Stomach smooth muscle (tissue), 2 donors: ENCODE measurements at regions not wholly inside any gene's neighbourhood (a gene's known extent, or its start where the extent isn't known, plus 50 kb on each side); places are given as distances from the start of the nearest gene placed in this dataset.

Source experiments
- H3K27ac ChIP-seq: one replicate; pipeline ENCODE4 v1.7.0; 2013; ENCODE audit warnings: mild to moderate bottlenecking, low read length, inconsistent platforms
- H3K27me3 ChIP-seq, 2 donors: one replicate each; pipeline ENCODE4 v1.7.0; 2013; ENCODE audit warnings: low read length in 2 of 2; ENCODE audit not compliant: insufficient read depth in 2 of 2, control insufficient read depth in 1 of 2
- H3K36me3 ChIP-seq, 2 donors: one replicate each; pipeline ENCODE4 v1.7.0; 2013; ENCODE audit warnings: low read length in 2 of 2; ENCODE audit not compliant: control insufficient read depth in 2 of 2, insufficient read depth in 2 of 2
- H3K4me1 ChIP-seq: one replicate; pipeline ENCODE4 v1.7.0; 2013; ENCODE audit warnings: low read length; ENCODE audit not compliant: control insufficient read depth, insufficient read depth
- H3K4me3 ChIP-seq, 2 donors: one replicate each; pipeline ENCODE4 v1.7.0; 2013; ENCODE audit warnings: low read length in 2 of 2
- H3K9ac ChIP-seq, 2 donors: one replicate each; pipeline ENCODE4 v1.7.0; 2013; ENCODE audit warnings: low read length in 2 of 2, mild to moderate bottlenecking in 1 of 2
- H3K9me3 ChIP-seq, 2 donors: one replicate each; pipeline ENCODE4 v1.7.0; 2013; ENCODE audit warnings: low read length in 2 of 2; ENCODE audit not compliant: control insufficient read depth in 2 of 2
- donor health status: healthy.
- donor health status: Pancreatic carcinoma.

DNA sequence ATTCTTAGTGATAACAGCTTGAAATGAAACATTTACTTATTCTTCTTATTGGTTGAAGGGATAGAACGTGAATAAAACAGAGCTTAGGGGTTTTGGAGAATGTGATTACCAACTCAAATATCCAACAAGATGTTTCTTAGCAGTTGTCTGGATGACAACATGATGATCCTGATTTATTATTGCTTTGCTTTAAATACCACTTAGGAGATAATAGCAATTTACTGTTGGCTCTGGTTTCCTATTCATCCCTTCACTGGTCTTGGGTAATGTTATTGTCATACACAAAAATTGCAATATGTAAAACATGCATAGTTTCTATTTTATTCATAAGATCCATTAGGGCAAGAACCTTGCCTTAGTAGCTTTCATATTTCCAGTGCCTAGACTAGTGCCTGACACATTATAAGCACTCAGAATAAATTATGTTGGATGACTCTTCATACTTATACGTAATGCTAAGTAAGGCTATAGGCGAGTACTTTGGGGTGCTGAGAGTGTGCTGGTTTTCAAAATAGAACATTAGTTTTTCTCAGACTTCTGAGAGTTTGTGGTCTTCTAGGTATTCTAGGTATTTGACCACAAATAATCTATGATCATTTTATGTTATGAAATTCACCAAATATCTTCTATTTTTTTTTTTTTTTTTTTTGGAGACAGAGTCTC, 58.6 kb upstream of the PGRMC2 start:
- H3K36me3 ChIP-seq, result no peaks in the 10 kb centered on the region
- no peaks in the 10 kb centered on the region for H3K27me3 ChIP-seq
- no peak overlapping the region for H3K27ac ChIP-seq
- H3K4me3 ChIP-seq, result no peak overlapping the region
- no peaks in the 10 kb centered on the region for H3K4me1 ChIP-seq
- H3K9ac ChIP-seq, result no peak overlapping the region
- no peaks in the 10 kb centered on the region for H3K9me3 ChIP-seq

DNA sequence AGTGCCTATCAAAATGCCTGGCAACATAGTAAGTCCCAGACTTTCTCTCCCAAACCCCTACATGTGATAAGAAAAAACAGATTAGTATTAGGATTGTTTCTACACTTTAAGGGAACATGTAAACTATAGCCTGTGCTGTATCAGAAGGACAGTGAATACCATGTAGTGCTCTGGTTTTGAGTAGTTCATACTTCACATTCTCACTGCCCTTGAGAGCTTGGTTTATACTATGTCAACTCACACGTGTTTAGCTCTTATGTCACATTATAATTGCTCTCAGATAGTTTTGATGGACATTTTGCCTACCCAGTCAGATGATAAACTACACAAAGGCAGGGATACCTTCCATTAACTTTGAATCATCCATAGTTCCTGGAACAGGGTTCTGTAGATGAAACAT, 58.0 kb upstream of the PGRMC2 start:
- Histone ChIP-seq H3K36me3 (no peaks in the 10 kb centered on the region), H3K27ac (no peak overlapping the region), H3K4me1 (no peaks in the 10 kb centered on the region), H3K9ac (no peak overlapping the region), H3K4me3 (no peak overlapping the region), H3K27me3 (no peaks in the 10 kb centered on the region), H3K9me3 (no peaks in the 10 kb centered on the region)

DNA sequence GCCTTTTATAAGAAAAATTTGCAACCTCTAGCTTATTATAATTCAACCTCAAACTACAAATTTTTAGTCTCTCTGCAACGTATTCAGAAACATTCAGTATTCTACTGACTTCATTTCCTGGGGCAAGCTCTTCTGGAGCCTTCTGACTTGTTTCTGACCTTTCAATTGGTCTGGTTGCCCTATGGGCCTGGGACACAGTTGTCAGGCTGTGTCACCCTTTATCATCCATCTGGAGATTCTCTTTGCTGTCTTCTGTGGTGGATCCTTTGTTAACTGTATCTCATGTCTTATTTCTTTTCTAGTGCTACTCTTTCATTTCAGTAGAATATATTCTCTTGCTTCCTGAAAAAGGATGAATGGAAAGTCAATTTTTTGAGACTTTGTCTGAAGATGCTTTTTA, 55.1 kb upstream of the PGRMC2 start:
- no peak overlapping the region for H3K9ac ChIP-seq

DNA sequence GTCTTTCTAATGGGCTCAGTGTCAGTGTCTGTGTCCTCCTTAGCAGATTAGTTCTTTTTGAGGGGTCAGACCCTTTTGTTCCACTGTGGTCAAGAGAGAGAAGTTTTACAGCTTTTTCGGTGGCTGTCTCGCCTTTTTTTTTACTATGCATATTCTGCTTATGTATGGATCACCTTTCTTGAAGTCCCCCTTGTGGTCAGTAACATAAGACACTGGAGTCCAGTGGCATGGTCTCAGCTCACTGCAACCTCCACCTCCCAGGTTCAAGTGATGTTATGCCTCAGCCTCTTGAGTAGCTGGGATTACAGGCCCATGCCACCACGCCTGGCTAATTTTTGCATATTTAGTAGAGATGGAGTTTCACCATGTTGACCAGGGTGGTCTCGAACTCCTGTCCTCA, 54.0 kb upstream of the PGRMC2 start:
- no peak overlapping the region for H3K4me3 ChIP-seq
- no peak overlapping the region for H3K27ac ChIP-seq
- H3K9ac ChIP-seq, result no peak overlapping the region
- H3K36me3 ChIP-seq, result no peaks in the 10 kb centered on the region
- no peaks in the 10 kb centered on the region for H3K27me3 ChIP-seq
- H3K4me1 ChIP-seq, result no peaks in the 10 kb centered on the region
- no peaks in the 10 kb centered on the region for H3K9me3 ChIP-seq

More for the DNA sequence above, 55.1 kb upstream of the PGRMC2 start:
- Histone ChIP-seq H3K4me1 (no peaks in the 10 kb centered on the region), H3K9me3 (no peaks in the 10 kb centered on the region), H3K27ac (no peak overlapping the region), H3K36me3 (no peaks in the 10 kb centered on the region), H3K27me3 (no peaks in the 10 kb centered on the region), H3K4me3 (no peak overlapping the region)

GRCh38 chr4:128338634-128339355, 51.2 kb upstream of the PGRMC2 start:
- Histone ChIP-seq H3K4me1 (no peaks in the 10 kb centered on the region), H3K9ac (no peak overlapping the region), H3K27ac (no peak overlapping the region), H3K9me3 (no peaks in the 10 kb centered on the region), H3K36me3 (no peaks in the 10 kb centered on the region), H3K4me3 (no peak overlapping the region), H3K27me3 (no peaks in the 10 kb centered on the region)

DNA sequence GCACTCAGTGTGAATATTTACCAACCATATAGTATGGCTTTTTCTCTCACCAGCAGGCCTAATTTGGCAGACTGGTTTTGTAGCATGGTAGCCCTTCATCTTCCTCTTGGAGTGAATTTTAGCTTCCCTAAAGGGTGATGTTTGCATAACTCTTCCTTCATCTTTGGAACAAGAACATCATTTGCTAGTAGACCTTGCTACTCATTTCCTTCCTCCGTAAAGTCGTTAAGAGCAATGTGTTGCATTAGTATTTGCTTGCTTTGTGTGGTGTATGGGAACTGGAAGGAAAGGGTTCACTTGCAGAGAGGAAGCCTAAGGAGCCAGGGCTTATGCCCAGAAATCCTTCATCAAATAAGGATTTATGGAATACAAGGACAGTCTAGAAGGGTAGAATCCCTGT, 50.2 kb upstream of the PGRMC2 start:
- no peaks in the 10 kb centered on the region for H3K36me3 ChIP-seq
- H3K27ac ChIP-seq, result no peak overlapping the region
- H3K4me1 ChIP-seq, result no peaks in the 10 kb centered on the region
- no peaks in the 10 kb centered on the region for H3K27me3 ChIP-seq
- H3K9ac ChIP-seq, result no peak overlapping the region
- H3K4me3 ChIP-seq, result no peak overlapping the region
- no peaks in the 10 kb centered on the region for H3K9me3 ChIP-seq
